ENCODE measurements at regions not wholly inside any gene's neighbourhood (a gene's known extent, or its start where the extent isn't known, plus 50 kb on each side); places are given as distances from the start of the nearest gene placed in this dataset.

DNA sequence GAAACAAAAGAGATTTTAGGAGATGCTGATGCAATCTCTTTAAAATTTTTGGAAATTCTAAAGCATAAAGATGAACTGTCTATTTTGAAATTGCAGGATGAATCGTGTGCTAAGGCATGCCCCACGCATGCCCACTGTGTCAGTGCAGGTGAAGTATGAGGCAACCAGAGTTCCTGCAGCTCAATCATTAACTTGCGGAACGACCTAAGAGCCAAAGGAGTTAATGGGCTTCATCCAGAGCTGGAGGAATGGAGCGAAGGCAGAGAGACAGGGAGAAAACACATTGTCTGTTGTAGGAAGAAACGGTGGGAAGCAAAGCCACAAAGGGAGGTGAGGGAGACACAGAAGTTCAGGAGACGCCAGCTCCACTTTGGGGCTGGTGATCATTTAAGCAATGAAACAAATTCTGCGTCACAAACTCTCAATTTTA is 265.2 kb downstream of the CCDC85A start:
- TF ChIP-seq, protein P1, sequence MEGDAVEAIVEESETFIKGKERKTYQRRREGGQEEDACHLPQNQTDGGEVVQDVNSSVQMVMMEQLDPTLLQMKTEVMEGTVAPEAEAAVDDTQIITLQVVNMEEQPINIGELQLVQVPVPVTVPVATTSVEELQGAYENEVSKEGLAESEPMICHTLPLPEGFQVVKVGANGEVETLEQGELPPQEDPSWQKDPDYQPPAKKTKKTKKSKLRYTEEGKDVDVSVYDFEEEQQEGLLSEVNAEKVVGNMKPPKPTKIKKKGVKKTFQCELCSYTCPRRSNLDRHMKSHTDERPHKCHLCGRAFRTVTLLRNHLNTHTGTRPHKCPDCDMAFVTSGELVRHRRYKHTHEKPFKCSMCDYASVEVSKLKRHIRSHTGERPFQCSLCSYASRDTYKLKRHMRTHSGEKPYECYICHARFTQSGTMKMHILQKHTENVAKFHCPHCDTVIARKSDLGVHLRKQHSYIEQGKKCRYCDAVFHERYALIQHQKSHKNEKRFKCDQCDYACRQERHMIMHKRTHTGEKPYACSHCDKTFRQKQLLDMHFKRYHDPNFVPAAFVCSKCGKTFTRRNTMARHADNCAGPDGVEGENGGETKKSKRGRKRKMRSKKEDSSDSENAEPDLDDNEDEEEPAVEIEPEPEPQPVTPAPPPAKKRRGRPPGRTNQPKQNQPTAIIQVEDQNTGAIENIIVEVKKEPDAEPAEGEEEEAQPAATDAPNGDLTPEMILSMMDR (IDR thresholded peaks at IDR 0.05; ENCODE audit: low read length): no peak
- TF ChIP-seq EZH2 (optimal IDR thresholded peaks at IDR 0.05; ENCODE audit: low read depth, low read length): no peak
- TF ChIP-seq EZH2phosphoT487 (IDR thresholded peaks at IDR 0.05; ENCODE audit: low read length): no peak
